Panc1 (cell line): ENCODE measurements at regions not wholly inside any gene's neighbourhood (a gene's known extent, or its start where the extent isn't known, plus 50 kb on each side); places are given as distances from the start of the nearest gene placed in this dataset.

Experiments used
- ATAC-seq: fragments of 200-7000 bp; cut with Tn5 transposase; 2 replicates; pipeline ENCODE4 v1.9.1; 2020; ENCODE audit warnings: mild to moderate bottlenecking, moderate library complexity
- BruUV-seq: library from RNA; stranded (reverse); fragments of 400-500 nt; replicated peaks from 2 replicates; lab custom pipeline; 2021; lab: Mats Ljungman, UMichigan
- CTCF ChIA-PET: fragments of 300-600 bp; sonication (Branson Sonifier 250); formaldehyde crosslinking; loops from one replicate; lab custom pipeline; 2022; ENCODE audit warnings: antibody characterized with exemption; lab: Charles Lee
- POLR2A ChIA-PET: fragments of 300-600 bp; sonication (Branson Sonifier 250); formaldehyde crosslinking; loops from one replicate; lab custom pipeline; 2022; ENCODE audit warnings: antibody characterized with exemption; lab: Charles Lee
- DNase-seq: peaks from one replicate; pipeline ENCODE4 v3.0.0-alpha.2; 2010; ENCODE audit warnings: low read depth, low spot score
- H3K27ac ChIP-seq: 2 replicates; pipeline ENCODE4 v1.5.1; 2011; ENCODE audit warnings: mild to moderate bottlenecking, low read length, inconsistent platforms
- H3K27me3 ChIP-seq: fragments of 200-500 bp; sonication (Bioruptor generic); 2 replicates; pipeline ENCODE4 v1.6.0; 2014; ENCODE audit warnings: low read length, inconsistent platforms; ENCODE audit not compliant: control insufficient read depth, insufficient read depth
- H3K36me3 ChIP-seq: fragments of 200-500 bp; sonication (Bioruptor generic); 2 replicates; pipeline ENCODE4 v1.5.1; 2014; ENCODE audit warnings: inconsistent platforms, mild to moderate bottlenecking, low read length, moderate library complexity; ENCODE audit not compliant: control insufficient read depth, insufficient read depth
- H3K4me1 ChIP-seq: 2 replicates; pipeline ENCODE4 v1.5.1; 2011; ENCODE audit warnings: inconsistent platforms, mild to moderate bottlenecking, low read length, moderate library complexity; ENCODE audit not compliant: control insufficient read depth, insufficient read depth
- H3K4me3 ChIP-seq, 2 experiments: 2 replicates each; pipeline ENCODE4 v1.5.1; 2011 to 2012; ENCODE audit warnings: low read depth in 2 of 2, low read length in 2 of 2, mild to moderate bottlenecking in 2 of 2, inconsistent platforms in 1 of 2, moderate library complexity in 1 of 2
- H3K9me3 ChIP-seq: fragments of 200-500 bp; sonication (Bioruptor generic); 2 replicates; pipeline ENCODE4 v1.5.1; 2014; ENCODE audit warnings: low read depth, mild to moderate bottlenecking, inconsistent platforms, low read length, moderate library complexity; ENCODE audit not compliant: control insufficient read depth, insufficient read depth
- POLR2AphosphoS5 ChIP-seq: IDR thresholded peaks from 2 replicates; pipeline ENCODE4 v1.6.1; 2012; ENCODE audit warnings: mild to moderate bottlenecking, low read depth, low read length, moderate library complexity
- SIN3A ChIP-seq: IDR thresholded peaks from 2 replicates; pipeline ENCODE4 v1.6.1; 2012; ENCODE audit warnings: low read depth, mild to moderate bottlenecking, low read length, moderate library complexity, borderline replicate concordance; ENCODE audit not compliant: insufficient read depth
- TCF7L2 ChIP-seq: IDR thresholded peaks from 2 replicates; pipeline ENCODE4 v1.6.1; 2011; ENCODE audit warnings: mild to moderate bottlenecking, low read depth, low read length, inconsistent platforms
- in situ Hi-C: cut with HindIII; loops from 2 replicates; pipeline ENCODE4 v1.10.0; 2016; ENCODE audit warnings: low sequenced_read_pairs, low pct_unique_long_range_greater_than_20kb
- intact Hi-C: fragments of 100-400 bp; cut with micrococcal nuclease; formaldehyde crosslinking; loops from one replicate; pipeline ENCODE4 v1.10.0; 2022; ENCODE audit not compliant: unreplicated experiment
- TF ChIP-seq, protein P1 (sequence below): fragments of 450-650 bp; IDR thresholded peaks from 2 replicates; pipeline ENCODE4 v1.5.1; 2017; ENCODE audit warnings: mild to moderate bottlenecking
- TF ChIP-seq, protein P2 (sequence below), 2 experiments: IDR thresholded peaks; 2 replicates each; pipeline ENCODE4 v1.6.1; 2011 to 2012; ENCODE audit warnings: low read depth in 2 of 2, control low read depth in 1 of 2, low read length in 1 of 2, mild to moderate bottlenecking in 1 of 2, moderate library complexity in 1 of 2; ENCODE audit not compliant: insufficient read depth in 1 of 2

DNA sequence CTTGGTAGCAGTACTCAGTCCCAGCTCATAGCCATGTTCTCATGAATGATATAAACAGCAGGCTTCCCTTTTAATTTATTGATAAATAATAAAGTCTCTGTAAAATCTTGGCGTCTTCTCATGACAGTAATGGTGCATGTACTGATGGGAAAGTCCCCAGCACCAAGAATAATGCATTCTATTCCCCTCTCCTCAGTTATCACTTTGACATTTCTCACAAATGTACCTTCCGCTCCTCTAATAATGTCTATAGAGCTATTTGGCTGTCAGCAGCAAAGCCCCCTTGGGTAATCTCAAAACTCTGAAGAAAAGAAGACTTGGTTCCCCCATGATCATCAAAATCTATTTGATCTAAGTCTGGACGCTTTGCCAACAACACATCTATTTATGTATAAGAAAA is 185.0 kb upstream of the SPTLC3 start:
- H3K36me3 ChIP-seq = no peaks in the 10 kb centered on the region
- ATAC-seq (no peak), DNase-seq (no peak)
- in situ Hi-C loops = no loop called here
- no TSS peak for BruUV-seq
- no peak for TF ChIP-seq SIN3A
- TF ChIP-seq POLR2AphosphoS5 = no peak
- TF ChIP-seq TCF7L2 = no peak
- TF ChIP-seq, protein P1, sequence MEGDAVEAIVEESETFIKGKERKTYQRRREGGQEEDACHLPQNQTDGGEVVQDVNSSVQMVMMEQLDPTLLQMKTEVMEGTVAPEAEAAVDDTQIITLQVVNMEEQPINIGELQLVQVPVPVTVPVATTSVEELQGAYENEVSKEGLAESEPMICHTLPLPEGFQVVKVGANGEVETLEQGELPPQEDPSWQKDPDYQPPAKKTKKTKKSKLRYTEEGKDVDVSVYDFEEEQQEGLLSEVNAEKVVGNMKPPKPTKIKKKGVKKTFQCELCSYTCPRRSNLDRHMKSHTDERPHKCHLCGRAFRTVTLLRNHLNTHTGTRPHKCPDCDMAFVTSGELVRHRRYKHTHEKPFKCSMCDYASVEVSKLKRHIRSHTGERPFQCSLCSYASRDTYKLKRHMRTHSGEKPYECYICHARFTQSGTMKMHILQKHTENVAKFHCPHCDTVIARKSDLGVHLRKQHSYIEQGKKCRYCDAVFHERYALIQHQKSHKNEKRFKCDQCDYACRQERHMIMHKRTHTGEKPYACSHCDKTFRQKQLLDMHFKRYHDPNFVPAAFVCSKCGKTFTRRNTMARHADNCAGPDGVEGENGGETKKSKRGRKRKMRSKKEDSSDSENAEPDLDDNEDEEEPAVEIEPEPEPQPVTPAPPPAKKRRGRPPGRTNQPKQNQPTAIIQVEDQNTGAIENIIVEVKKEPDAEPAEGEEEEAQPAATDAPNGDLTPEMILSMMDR = no peak
- TF ChIP-seq, protein P2, sequence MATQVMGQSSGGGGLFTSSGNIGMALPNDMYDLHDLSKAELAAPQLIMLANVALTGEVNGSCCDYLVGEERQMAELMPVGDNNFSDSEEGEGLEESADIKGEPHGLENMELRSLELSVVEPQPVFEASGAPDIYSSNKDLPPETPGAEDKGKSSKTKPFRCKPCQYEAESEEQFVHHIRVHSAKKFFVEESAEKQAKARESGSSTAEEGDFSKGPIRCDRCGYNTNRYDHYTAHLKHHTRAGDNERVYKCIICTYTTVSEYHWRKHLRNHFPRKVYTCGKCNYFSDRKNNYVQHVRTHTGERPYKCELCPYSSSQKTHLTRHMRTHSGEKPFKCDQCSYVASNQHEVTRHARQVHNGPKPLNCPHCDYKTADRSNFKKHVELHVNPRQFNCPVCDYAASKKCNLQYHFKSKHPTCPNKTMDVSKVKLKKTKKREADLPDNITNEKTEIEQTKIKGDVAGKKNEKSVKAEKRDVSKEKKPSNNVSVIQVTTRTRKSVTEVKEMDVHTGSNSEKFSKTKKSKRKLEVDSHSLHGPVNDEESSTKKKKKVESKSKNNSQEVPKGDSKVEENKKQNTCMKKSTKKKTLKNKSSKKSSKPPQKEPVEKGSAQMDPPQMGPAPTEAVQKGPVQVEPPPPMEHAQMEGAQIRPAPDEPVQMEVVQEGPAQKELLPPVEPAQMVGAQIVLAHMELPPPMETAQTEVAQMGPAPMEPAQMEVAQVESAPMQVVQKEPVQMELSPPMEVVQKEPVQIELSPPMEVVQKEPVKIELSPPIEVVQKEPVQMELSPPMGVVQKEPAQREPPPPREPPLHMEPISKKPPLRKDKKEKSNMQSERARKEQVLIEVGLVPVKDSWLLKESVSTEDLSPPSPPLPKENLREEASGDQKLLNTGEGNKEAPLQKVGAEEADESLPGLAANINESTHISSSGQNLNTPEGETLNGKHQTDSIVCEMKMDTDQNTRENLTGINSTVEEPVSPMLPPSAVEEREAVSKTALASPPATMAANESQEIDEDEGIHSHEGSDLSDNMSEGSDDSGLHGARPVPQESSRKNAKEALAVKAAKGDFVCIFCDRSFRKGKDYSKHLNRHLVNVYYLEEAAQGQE (IDR thresholded peaks at IDR 0.05; ENCODE audit: insufficient read depth in 1 of 2, low read depth in 2 of 2, low read length in 1 of 2) = no peak
- H3K4me3 ChIP-seq = no peak overlapping the region
- no peaks in the 10 kb centered on the region for H3K4me1 ChIP-seq
- CTCF ChIA-PET = no interaction called here
- no peaks in the 10 kb centered on the region for H3K27me3 ChIP-seq
- H3K27ac ChIP-seq = no peak overlapping the region
- intact Hi-C loops = no loop called here
- POLR2A ChIA-PET = no interaction called here
- H3K9me3 ChIP-seq = no peaks in the 10 kb centered on the region

DNA sequence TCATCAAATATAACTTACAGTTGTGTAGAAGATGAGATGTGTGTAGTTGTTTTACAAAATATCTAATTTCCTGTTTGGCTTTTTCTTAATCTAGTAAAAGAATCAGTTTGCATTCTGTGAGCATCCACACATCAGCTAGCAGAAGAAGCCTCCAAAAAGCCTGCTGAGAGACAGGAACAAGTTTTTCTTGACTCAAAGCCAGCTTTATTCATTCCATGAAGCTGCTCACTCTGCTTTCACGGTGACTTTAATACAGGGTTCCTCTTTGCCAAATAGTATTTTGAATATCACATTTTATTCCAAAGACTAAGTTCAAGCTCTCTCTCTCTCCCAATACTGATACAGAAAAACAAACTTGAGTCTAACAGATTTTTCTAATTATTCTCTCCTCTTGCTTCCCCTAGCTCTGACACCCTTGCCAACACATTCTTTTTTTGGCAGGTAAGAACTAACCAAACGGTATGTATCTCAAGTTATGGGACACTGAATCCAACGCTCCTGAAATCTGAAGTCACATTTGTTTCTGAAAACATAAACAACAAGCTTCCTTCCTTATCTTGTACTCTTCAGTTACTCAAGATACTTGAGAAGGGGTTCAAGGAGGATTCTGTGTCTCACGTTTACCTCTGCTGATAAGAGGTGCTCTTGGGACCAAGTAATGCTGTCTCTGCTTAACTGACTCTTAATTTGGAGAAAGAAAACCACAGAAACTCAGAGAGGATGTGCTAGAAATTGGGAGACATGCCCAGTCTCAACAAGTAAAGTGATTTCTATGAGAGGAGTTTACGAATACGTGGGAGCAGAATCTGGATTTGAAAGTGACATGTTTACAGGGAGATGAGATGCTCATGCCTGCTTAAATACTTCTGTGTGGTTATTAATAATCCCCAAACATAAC is 184.2 kb upstream of the SPTLC3 start:
- ATAC-seq (no peak), DNase-seq (no peak)
- no peaks in the 10 kb centered on the region for H3K9me3 ChIP-seq
- ChIA-PET CTCF (no interaction called here), POLR2A (no interaction called here)
- no peak overlapping the region for H3K27ac ChIP-seq
- in situ Hi-C loops = no loop called here
- no peak overlapping the region for H3K4me3 ChIP-seq
- H3K4me1 ChIP-seq = no peaks in the 10 kb centered on the region
- no peak for TF ChIP-seq TCF7L2
- no peak for TF ChIP-seq SIN3A
- no peak for TF ChIP-seq POLR2AphosphoS5
- TF ChIP-seq, protein P2 (IDR thresholded peaks at IDR 0.05; ENCODE audit: insufficient read depth in 1 of 2, low read depth in 2 of 2, low read length in 1 of 2) = no peak
- TF ChIP-seq, protein P1 = no peak
- H3K36me3 ChIP-seq = no peaks in the 10 kb centered on the region
- intact Hi-C loops = no loop called here
- BruUV-seq = no TSS peak
- H3K27me3 ChIP-seq = no peaks in the 10 kb centered on the region
